22Rv1 (cell line): ENCODE measurements at regions not wholly inside any gene's neighbourhood (a gene's known extent, or its start where the extent isn't known, plus 50 kb on each side); places are given as distances from the start of the nearest gene placed in this dataset.

Experiments
- H3K27ac ChIP-seq: fragments of 450-650 bp; 2 replicates; pipeline ENCODE4 v1.5.1; 2017
- CTCF ChIP-seq: fragments of 450-650 bp; IDR thresholded peaks from 2 replicates; pipeline ENCODE4 v1.5.1; 2017; ENCODE audit warnings: mild to moderate bottlenecking
- ZFX ChIP-seq: fragments of 450-650 bp; IDR thresholded peaks from 2 replicates; pipeline ENCODE4 v1.6.1; 2017; ENCODE audit warnings: antibody characterized with exemption, borderline replicate concordance

- TF ChIP-seq CTCF (no peak), ZFX (no peak)
Observed at GRCh38 chr2:137873536-137874244, 90.6 kb upstream of the HNMT start.

GRCh38 chr2:137879121-137879520 lies 85.2 kb upstream of the HNMT start:
- TF ChIP-seq CTCF (no peak), ZFX (no peak)
- no peak overlapping the region for H3K27ac ChIP-seq

More at GRCh38 chr2:137873536-137874244, 90.6 kb upstream of the HNMT start:
- no peak overlapping the region for H3K27ac ChIP-seq

- no peak overlapping the region for H3K27ac ChIP-seq
- TF ChIP-seq ZFX (no peak), CTCF (no peak)
Observed at GRCh38 chr2:137881711-137882110, 82.6 kb upstream of the HNMT start.

GRCh38 chr2:137886083-137886831 lies 78.0 kb upstream of the HNMT start:
- no peak overlapping the region for H3K27ac ChIP-seq
- TF ChIP-seq CTCF (peak; percentile 21; the same call in 1 of the 2 replicates), ZFX (no peak)

- no peak overlapping the region for H3K27ac ChIP-seq
- TF ChIP-seq ZFX, result no peak
- peak; percentile 52 for TF ChIP-seq CTCF
Observed at GRCh38 chr2:137888845-137889244, 75.4 kb upstream of the HNMT start.

- H3K27ac ChIP-seq, result no peak overlapping the region
- TF ChIP-seq ZFX, result no peak
- TF ChIP-seq CTCF, result no peak
Observed at GRCh38 chr2:137892739-137893138, 71.5 kb upstream of the HNMT start.

GRCh38 chr2:137893145-137893544 lies 71.1 kb upstream of the HNMT start:
- no peak overlapping the region for H3K27ac ChIP-seq
- TF ChIP-seq ZFX (no peak), CTCF (no peak)
